Muscle of leg (tissue), 3 donors: ENCODE measurements at regions not wholly inside any gene's neighbourhood (a gene's known extent, or its start where the extent isn't known, plus 50 kb on each side); places are given as distances from the start of the nearest gene placed in this dataset.
"Not testable (repeated sequence)": the region's sequence is repeated elsewhere in the genome, so short reads cannot be mapped to it uniquely, and the experiment has no call there.

Source experiments
- DNase-seq: peaks from one replicate; pipeline ENCODE4 v3.0.0; 2013
- H3K27ac ChIP-seq: one replicate; pipeline ENCODE4 v1.5.1; 2013; ENCODE audit warnings: mild to moderate bottlenecking, low read length, control low read depth
- H3K27me3 ChIP-seq: one replicate; pipeline ENCODE4 v1.6.1; 2013; ENCODE audit warnings: low read length; ENCODE audit not compliant: control insufficient read depth, insufficient read depth
- H3K36me3 ChIP-seq: one replicate; pipeline ENCODE4 v1.6.1; 2013; ENCODE audit warnings: low read length; ENCODE audit not compliant: control insufficient read depth, insufficient read depth
- H3K4me1 ChIP-seq: one replicate; pipeline ENCODE4 v1.6.1; 2013; ENCODE audit warnings: low read length; ENCODE audit not compliant: control insufficient read depth, insufficient read depth
- H3K4me3 ChIP-seq: one replicate; pipeline ENCODE4 v1.5.1; 2013; ENCODE audit warnings: low read length, control low read depth
- H3K9me3 ChIP-seq: replicated peaks from 2 replicates; pipeline ENCODE4 v1.6.1; 2013; ENCODE audit warnings: low read depth, low read length; ENCODE audit not compliant: control insufficient read depth
- WGBS: methylation state at CpG from one replicate; pipeline ENCODE4 v1.1.5; 2013; ENCODE audit warnings: missing lambda C conversion rate; ENCODE audit not compliant: insufficient coverage; 5-methylcytosine and 5-hydroxymethylcytosine counted together

DNA sequence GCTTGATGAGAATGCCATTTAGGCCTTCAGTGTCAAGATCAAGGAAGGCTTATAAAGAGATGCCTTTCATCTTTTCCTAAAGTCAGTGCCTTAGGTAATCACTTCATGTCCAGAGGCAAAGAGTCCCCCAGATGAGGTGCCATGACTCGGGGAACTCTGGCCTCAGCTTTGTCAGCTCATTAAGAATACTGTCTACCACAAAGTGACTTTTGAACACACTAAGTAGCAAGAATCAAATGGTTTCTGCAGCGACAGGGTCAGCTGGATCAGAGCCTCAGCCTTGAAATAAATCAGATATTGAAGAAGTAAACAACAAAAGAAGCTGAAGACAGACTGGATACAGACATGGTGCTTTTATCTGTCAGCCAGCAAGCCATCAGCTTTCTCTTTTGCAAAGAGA is 120.1 kb upstream of the SLC39A10 start:
- Histone ChIP-seq H3K36me3 (no peaks in the 10 kb centered on the region), H3K4me3 (no peak overlapping the region), H3K27me3 (no peaks in the 10 kb centered on the region), H3K27ac (no peak overlapping the region), H3K9me3 (no peaks in the 10 kb centered on the region), H3K4me1 (peaks cover 3% of the 10 kb centered on the region)
- 40% methylated on average over 1 of the region's 2 CpGs for WGBS
- no peak for DNase-seq

DNA sequence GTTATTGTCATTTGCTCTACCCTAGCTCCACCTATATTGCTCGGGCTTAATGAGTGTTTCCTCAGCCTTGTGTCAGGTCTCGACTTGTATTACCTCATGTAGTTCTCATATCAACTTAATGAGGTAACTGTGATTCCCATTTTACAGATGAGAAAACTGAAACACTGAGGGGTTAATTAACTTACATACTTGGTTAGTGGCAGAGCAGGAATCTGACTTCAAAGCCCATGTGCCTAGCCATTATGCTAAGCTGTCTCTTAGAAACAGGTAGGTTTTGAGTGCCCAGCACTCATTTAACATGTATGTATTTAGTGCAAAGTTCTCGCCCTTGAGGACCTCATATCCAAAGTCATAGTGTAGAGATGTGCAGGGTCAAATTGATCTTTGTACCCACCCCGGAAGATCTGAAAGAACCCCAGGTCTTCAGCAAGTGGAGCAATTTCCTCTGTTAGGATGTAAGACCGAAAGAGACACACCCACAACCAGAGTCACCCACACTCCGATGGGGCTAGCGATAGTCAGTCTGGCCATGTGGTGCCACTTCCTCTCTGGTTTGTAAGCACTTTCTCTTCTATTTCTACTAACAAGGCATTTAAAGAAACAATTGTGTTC is 121.0 kb upstream of the SLC39A10 start:
- H3K4me1 ChIP-seq: peaks cover 3% of the 10 kb centered on the region
- H3K27ac ChIP-seq: no peak overlapping the region
- H3K36me3 ChIP-seq: no peaks in the 10 kb centered on the region
- no peak overlapping the region for H3K4me3 ChIP-seq
- H3K9me3 ChIP-seq: no peaks in the 10 kb centered on the region
- H3K27me3 ChIP-seq: no peaks in the 10 kb centered on the region
- WGBS: no CpG with 5 or more reads among the region's 7 CpGs
- peak; percentile 56 for DNase-seq

DNA sequence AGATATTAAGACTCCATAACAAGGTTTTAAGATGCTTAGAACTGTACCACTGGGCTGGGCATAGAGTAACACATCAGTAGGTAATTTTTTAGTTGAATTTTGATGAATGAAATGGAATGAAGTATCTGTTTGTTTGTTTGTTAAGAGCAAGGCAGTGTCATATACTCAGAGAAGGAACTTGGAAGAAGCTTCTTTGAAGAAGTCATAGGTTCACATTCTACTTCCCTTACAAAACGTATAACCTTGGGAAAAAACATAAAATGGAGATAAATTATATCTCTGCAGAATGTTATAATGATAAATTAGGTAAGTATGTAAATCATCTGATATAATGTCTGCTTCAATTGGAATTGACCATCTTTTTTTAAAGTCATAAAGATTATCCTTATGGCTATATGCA is 122.1 kb upstream of the SLC39A10 start:
- no peak for DNase-seq
- no peaks in the 10 kb centered on the region for H3K27me3 ChIP-seq
- no peak overlapping the region for H3K27ac ChIP-seq
- no peaks in the 10 kb centered on the region for H3K36me3 ChIP-seq
- WGBS: no CpG with 5 or more reads among the region's 1 CpG
- H3K9me3 ChIP-seq: no peaks in the 10 kb centered on the region
- peaks cover 3% of the 10 kb centered on the region for H3K4me1 ChIP-seq
- H3K4me3 ChIP-seq: no peak overlapping the region

DNA sequence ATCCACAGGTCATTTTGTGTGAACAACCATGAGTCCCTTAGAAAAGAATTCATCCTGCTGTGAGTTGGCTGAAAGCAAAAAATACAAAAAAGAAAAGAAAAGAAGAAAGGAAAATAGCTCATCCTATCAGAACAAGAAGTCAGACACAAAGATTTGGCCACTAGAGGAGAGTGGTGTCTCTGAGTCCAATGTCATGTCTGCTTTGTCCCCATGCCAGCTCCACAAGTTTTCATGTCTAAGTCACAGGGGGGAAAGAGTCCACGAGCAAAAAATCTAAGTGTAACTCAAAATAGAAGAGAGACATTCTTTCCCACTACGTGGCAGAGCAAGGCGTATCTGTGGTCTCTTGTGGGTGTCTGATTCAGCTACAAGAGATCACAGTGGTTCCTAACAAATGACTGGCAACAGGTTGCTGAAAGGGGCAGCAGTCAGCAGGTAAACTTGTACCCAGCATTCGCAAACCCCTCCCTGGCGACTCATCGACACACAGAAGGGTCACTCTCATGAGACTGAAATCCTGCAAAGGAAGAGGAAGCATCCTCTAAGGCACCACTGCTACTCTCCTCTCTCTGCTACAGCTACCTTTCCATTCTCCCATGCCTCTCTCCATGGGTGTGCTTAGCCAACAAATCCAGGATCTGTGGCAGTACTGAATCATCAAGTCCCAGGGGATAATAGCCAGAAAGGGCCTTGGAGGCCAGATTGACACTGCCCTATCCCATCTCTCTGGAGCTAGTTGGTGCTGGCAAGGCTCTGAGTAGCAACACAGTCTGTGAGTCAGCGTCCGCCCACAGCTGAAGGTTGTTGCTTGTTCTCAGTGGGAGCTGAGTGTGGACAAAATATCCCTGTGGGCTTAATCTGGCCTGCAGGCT is 123.0 kb upstream of the SLC39A10 start:
- H3K27ac ChIP-seq: no peak overlapping the region
- no peak overlapping the region for H3K4me3 ChIP-seq
- peaks cover 3% of the 10 kb centered on the region for H3K4me1 ChIP-seq
- peak; percentile 30 for DNase-seq
- H3K36me3 ChIP-seq: no peaks in the 10 kb centered on the region
- no peaks in the 10 kb centered on the region for H3K27me3 ChIP-seq
- no peaks in the 10 kb centered on the region for H3K9me3 ChIP-seq
- WGBS: 70% methylated on average over 4 of the region's 8 CpGs

DNA sequence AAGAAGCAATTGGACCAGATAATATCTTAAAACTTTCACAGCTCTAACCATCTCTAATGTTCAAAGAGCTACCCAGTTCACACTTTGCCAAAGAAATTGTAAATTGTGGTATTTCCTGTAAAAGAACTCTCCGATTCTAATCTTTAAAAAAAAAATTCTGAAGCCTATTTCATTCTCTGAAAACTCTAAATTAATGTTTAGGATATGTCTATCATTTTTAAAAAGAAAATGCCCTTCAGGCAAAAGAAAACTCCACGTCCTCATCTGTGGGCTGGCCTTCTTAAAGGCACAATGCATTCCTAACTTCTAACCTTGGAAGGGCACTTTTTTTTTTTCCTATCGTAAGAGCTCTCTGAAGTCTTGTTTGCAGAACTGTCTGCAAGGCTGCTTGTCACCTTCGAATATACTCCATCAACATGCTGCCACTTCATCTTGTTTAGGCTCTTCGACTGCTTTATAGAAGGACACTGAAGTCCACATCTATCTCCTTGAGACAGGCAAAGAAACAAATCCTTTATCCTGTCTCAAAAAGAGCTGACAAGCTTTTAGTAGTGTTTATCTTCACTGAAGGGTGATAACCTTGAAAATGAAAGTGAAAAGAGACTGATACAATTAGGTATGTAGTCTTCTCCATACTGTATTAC is 124.3 kb upstream of the SLC39A10 start:
- Histone ChIP-seq H3K27me3 (no peaks in the 10 kb centered on the region), H3K4me3 (no peak overlapping the region), H3K27ac (no peak overlapping the region), H3K4me1 (peaks cover 3% of the 10 kb centered on the region), H3K9me3 (no peaks in the 10 kb centered on the region), H3K36me3 (no peaks in the 10 kb centered on the region)
- 23% methylated on average over 3 of the region's 5 CpGs for WGBS
- DNase-seq: no peak

DNA sequence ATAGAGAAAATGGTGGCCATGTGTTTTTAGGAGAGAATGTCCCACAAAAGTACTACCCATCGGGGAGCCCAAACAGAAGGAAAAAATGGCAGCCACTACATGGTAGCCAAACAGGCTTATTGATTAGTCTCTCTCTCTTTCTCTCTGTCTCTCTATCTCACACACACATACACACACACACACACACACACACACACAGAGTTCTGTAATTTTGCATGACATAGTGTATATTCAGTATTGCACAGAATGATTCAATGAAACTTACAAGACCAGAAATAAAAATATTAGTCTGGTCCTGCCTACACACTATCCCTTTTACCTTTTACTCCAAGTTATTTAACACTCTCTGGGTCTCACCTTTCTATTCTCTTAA is 124.8 kb upstream of the SLC39A10 start:
- no peak for DNase-seq
- Histone ChIP-seq H3K9me3 (no peaks in the 10 kb centered on the region), H3K27ac (no peak overlapping the region), H3K27me3 (no peaks in the 10 kb centered on the region), H3K36me3 (no peaks in the 10 kb centered on the region), H3K4me1 (peaks cover 3% of the 10 kb centered on the region), H3K4me3 (no peak overlapping the region)
- WGBS: no CpG with 5 or more reads among the region's 1 CpG

DNA sequence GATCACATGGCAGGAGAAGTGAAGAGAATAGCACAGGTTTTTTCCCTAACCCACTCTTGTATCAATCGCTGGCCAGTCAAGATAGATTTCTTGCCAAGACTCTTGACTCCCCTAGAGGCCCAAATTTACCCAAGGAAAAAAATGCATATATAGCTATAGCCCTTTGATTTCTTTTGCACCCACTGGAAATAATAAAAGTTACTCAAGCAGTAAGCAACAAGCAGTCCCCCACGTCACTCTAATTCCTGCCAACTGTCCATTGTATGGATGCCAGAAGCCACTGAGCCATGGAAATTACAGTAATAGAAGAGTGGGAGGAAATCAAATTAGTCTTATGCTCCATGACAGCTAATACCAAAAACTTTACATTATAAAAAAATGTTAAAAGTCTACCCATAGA is 125.3 kb upstream of the SLC39A10 start:
- Histone ChIP-seq H3K4me3 (no peak overlapping the region), H3K27ac (no peak overlapping the region), H3K9me3 (no peaks in the 10 kb centered on the region), H3K36me3 (no peaks in the 10 kb centered on the region), H3K27me3 (no peaks in the 10 kb centered on the region), H3K4me1 (peaks cover 3% of the 10 kb centered on the region)
- DNase-seq: peak; percentile 68
- 20% methylated on average over 1 of the region's 2 CpGs for WGBS

DNA sequence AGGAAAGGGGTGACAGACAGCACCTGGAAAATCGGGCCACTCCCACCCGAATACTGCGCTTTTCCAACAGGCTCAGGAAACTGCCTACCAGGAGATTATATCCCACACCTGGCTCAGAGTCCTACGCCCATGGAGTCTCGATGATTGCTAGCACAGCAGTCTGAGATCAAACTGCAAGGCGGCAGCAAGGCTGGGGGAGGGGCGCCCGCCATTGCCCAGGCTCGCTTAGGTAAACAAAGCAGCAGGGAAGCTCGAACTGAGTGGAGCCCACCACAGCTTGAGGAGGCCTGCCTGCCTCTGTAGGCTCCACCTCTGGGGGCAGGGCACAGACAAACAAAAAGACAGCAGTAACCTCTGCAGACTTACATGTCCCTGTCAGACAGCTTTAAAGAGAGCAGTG is 133.8 kb upstream of the SLC39A10 start:
- not testable (repeated sequence) for DNase-seq, H3K4me1 ChIP-seq, H3K36me3 ChIP-seq, H3K27ac ChIP-seq, H3K4me3 ChIP-seq, H3K27me3 ChIP-seq, H3K9me3 ChIP-seq
- WGBS: 90% methylated on average over 8 of the region's 10 CpGs

DNA sequence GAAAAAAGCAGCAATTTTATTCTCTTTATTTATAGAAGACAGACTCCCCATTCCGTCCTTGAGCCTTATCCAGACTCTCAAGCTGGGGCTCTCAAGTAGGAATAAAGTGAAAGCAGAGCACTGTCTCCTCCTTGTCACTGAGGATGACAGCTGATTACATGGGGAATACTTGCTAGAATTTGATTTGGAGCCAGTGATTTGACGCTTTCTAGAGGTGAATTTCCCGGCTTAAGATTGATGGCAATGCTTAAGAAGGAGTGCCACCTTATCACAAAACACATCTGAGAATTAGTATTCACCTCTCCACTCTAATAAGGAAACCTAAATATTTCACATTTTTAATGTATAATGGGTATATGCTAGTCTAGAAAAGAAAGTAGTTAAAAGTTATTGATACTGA is 135.4 kb upstream of the SLC39A10 start:
- no peaks in the 10 kb centered on the region for H3K27me3 ChIP-seq
- no peak overlapping the region for H3K4me3 ChIP-seq
- no peak for DNase-seq
- no peaks in the 10 kb centered on the region for H3K9me3 ChIP-seq
- no CpG with 5 or more reads among the region's 3 CpGs for WGBS
- H3K27ac ChIP-seq: no peak overlapping the region
- no peaks in the 10 kb centered on the region for H3K4me1 ChIP-seq
- H3K36me3 ChIP-seq: no peaks in the 10 kb centered on the region

DNA sequence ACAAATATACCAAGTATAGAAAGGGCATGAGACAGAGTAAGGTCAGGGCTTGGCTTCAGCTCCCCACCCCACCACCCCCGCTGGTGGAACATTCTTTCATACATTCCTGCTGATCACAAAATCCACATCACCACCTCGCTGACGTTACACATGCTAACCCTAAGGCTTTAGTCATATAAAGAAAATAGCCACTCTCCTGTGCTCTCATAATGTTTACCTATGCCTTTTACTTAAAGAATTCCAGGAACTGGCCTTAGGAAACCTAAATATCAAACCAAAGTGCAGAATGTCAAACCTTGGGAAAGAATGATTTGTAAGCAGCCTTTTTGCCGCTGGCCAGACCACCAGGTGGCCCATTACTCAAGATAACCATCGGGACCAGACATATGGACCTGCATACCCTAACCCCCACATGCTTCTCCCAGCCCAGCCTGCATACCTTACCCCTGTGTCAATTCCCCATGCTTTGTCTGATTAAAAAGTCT is 136.3 kb upstream of the SLC39A10 start:
- no peak overlapping the region for H3K27ac ChIP-seq
- H3K27me3 ChIP-seq: no peaks in the 10 kb centered on the region
- no peak for DNase-seq
- no peaks in the 10 kb centered on the region for H3K9me3 ChIP-seq
- no peak overlapping the region for H3K4me3 ChIP-seq
- H3K36me3 ChIP-seq: no peaks in the 10 kb centered on the region
- no peaks in the 10 kb centered on the region for H3K4me1 ChIP-seq
- WGBS: 83% methylated on average over 1 of the region's 5 CpGs
